HepG2 (cell line): ENCODE measurements at regions not wholly inside any gene's neighbourhood (a gene's known extent, or its start where the extent isn't known, plus 50 kb on each side); places are given as distances from the start of the nearest gene placed in this dataset.

Experiments used
- ATAC-seq: fragments of 200-7000 bp; cut with Tn5 transposase; 3 replicates; pipeline ENCODE4 v1.9.1; 2020; ENCODE audit warnings: mild to moderate bottlenecking, moderate library complexity
- BruUV-seq: library from RNA; stranded (reverse); fragments of 400-500 nt; replicated peaks from 2 replicates; lab custom pipeline; 2021; lab: Mats Ljungman, UMichigan
- CTCF ChIA-PET: fragments of 300-600 bp; formaldehyde crosslinking; extraction: SDS; loops from one replicate; lab custom pipeline; 2021; ENCODE audit warnings: low total read pairs, inconsistent platforms, low intra/inter-chr PET ratio; lab: Yijun Ruan, JAX
- POLR2A ChIA-PET: fragments of 350-600 bp; sonication (Branson Sonifier 250); formaldehyde crosslinking; loops from one replicate; lab custom pipeline; 2020; ENCODE audit warnings: antibody characterized with exemption, inconsistent platforms; lab: Yijun Ruan, JAX
- DNase-seq: peaks from one replicate; pipeline ENCODE4 v3.0.0-alpha.2; 2015; ENCODE audit warnings: low spot score
- FAIRE-seq: peaks from 3 replicates; lab custom pipeline; 2011; peaks lifted over from hg19 to GRCh38; lab: Jason Lieb, UNC
- H2AFZ ChIP-seq: one replicate; pipeline ENCODE4 v1.6.1; 2011; ENCODE audit warnings: low read length, inconsistent platforms
- H3K27ac ChIP-seq: fragments of 300-600 bp; 3 replicates; pipeline ENCODE4 v1.8.0; 2011; ENCODE audit warnings: mixed run types, mild to moderate bottlenecking, mixed read lengths, low read length, inconsistent platforms; ENCODE audit not compliant: insufficient read depth; ENCODE audit errors: extremely low read length
- H3K27me3 ChIP-seq, 2 experiments: fragments of 200-600 bp in 1 of 2; 2 replicates in 1 of 2; 3 replicates in 1 of 2; pipeline versions ENCODE4 v1.6.0 to v1.8.0; 2011; ENCODE audit warnings: low read length in 2 of 2, mild to moderate bottlenecking in 2 of 2, moderate library complexity in 2 of 2, inconsistent platforms in 1 of 2; ENCODE audit not compliant: insufficient read depth in 2 of 2, control insufficient read depth in 1 of 2
- H3K36me3 ChIP-seq, 2 experiments: fragments of 200-600 bp in 1 of 2; replicated peaks in 1 of 2; 2 replicates in 1 of 2; 3 replicates in 1 of 2; pipeline versions ENCODE4 v1.5.1 to v1.8.0; 2011; ENCODE audit warnings: low read length in 2 of 2, inconsistent platforms in 1 of 2; ENCODE audit not compliant: insufficient read depth in 2 of 2, control insufficient read depth in 1 of 2
- H3K4me1 ChIP-seq: 2 replicates; pipeline ENCODE4 v1.5.1; 2012; ENCODE audit warnings: low read length, inconsistent platforms; ENCODE audit not compliant: insufficient read depth
- H3K4me2 ChIP-seq: 2 replicates; pipeline ENCODE4 v1.6.0; 2011; ENCODE audit warnings: low read depth, low read length, inconsistent platforms
- H3K4me3 ChIP-seq, 3 experiments: fragments of 200-600 bp in 1 of 3; sonication (generic), shearing (Covaris generic) in 1 of 3; replicated peaks in 1 of 3; 2 replicates each; pipeline ENCODE4 v1.5.1; 2011 to 2016; ENCODE audit warnings: low read length in 3 of 3, inconsistent platforms in 2 of 3, low read depth in 2 of 3, mild to moderate bottlenecking in 2 of 3, control low read depth in 1 of 3, mixed read lengths in 1 of 3; ENCODE audit not compliant: insufficient read depth in 1 of 3
- H3K79me2 ChIP-seq: one replicate; pipeline ENCODE4 v1.6.1; 2011; ENCODE audit warnings: low read length, inconsistent platforms; ENCODE audit not compliant: insufficient read depth
- H3K9ac ChIP-seq: 2 replicates; pipeline ENCODE4 v1.6.0; 2011; ENCODE audit warnings: mild to moderate bottlenecking, low read depth, low read length, inconsistent platforms; ENCODE audit not compliant: insufficient read depth
- H3K9me3 ChIP-seq: 2 replicates; pipeline ENCODE4 v1.5.1; 2012; ENCODE audit warnings: mild to moderate bottlenecking, low read length
- H4K20me1 ChIP-seq: 2 replicates; pipeline ENCODE4 v1.6.0; 2011; ENCODE audit warnings: inconsistent platforms, mild to moderate bottlenecking, low read length, moderate library complexity; ENCODE audit not compliant: insufficient read depth
- DNMT1 ChIP-seq: sonication (generic); formaldehyde crosslinking; IDR thresholded peaks from 2 replicates; pipeline ENCODE4 v1.5.1; 2020; ENCODE audit warnings: mild to moderate bottlenecking, missing genetic modification reagents
- DR1 ChIP-seq: sonication (generic); formaldehyde crosslinking; IDR thresholded peaks from 2 replicates; pipeline ENCODE4 v1.8.0; 2021; ENCODE audit warnings: mild to moderate bottlenecking, missing genetic modification reagents, inconsistent platforms
- ETS1 ChIP-seq: sonication (generic); formaldehyde crosslinking; IDR thresholded peaks from 2 replicates; pipeline ENCODE4 v1.4.0; 2020; ENCODE audit warnings: missing genetic modification reagents
- ETV6 ChIP-seq: sonication (generic); formaldehyde crosslinking; conservative IDR thresholded peaks from 2 replicates; pipeline ENCODE4 v1.4.0; 2020; ENCODE audit warnings: missing genetic modification reagents
- HNF4A ChIP-seq: sonication (generic); formaldehyde crosslinking; IDR thresholded peaks from 2 replicates; pipeline ENCODE4 v1.4.0; 2020; ENCODE audit warnings: missing genetic modification reagents
- RARG ChIP-seq: sonication (generic); formaldehyde crosslinking; IDR thresholded peaks from 2 replicates; pipeline ENCODE4 v1.4.0; 2020; ENCODE audit warnings: low read depth, mild to moderate bottlenecking, missing genetic modification reagents
- SRF ChIP-seq: IDR thresholded peaks from 2 replicates; pipeline ENCODE4 v1.6.1; 2011; ENCODE audit warnings: mild to moderate bottlenecking, low read depth, low read length, moderate library complexity
- ZBTB20 ChIP-seq: sonication (generic); formaldehyde crosslinking; IDR thresholded peaks from 2 replicates; pipeline ENCODE4 v1.8.1; 2023; ENCODE audit warnings: missing genetic modification reagents, low read depth, mild to moderate bottlenecking, borderline replicate concordance
- ZNF335 ChIP-seq: sonication (generic); formaldehyde crosslinking; IDR thresholded peaks from 2 replicates; pipeline ENCODE4 v1.4.0; 2020; ENCODE audit warnings: missing genetic modification reagents
- in situ Hi-C: cut with HindIII; loops from 2 replicates; pipeline ENCODE4 v1.10.0; 2017; ENCODE audit warnings: low pct_unique_long_range_greater_than_20kb; ENCODE audit not compliant: extremely low pct_ligation_motif_present
- intact Hi-C: fragments of 100-400 bp; cut with micrococcal nuclease; formaldehyde crosslinking; loops from one replicate; pipeline ENCODE4 v1.10.0; 2022; ENCODE audit not compliant: unreplicated experiment
- TF ChIP-seq, protein P1 (sequence below): sonication (generic); formaldehyde crosslinking; IDR thresholded peaks from 2 replicates; pipeline ENCODE4 v1.4.0; 2020; ENCODE audit warnings: low read depth, mild to moderate bottlenecking, missing genetic modification reagents
- TF ChIP-seq, protein P2 (sequence below): sonication (generic); formaldehyde crosslinking; IDR thresholded peaks from 2 replicates; pipeline ENCODE4 v1.9.0; 2021; ENCODE audit warnings: missing genetic modification reagents, borderline replicate concordance
- TF ChIP-seq, protein P3 (sequence below): sonication (generic); formaldehyde crosslinking; IDR thresholded peaks from 2 replicates; pipeline ENCODE4 v1.5.0; 2020; ENCODE audit warnings: missing genetic modification reagents

- ATAC-seq (no peak), FAIRE-seq (no peak), DNase-seq (no peak)
- no peak overlapping the region for H2AFZ ChIP-seq
- no peaks in the 10 kb centered on the region; a peak in 1 of 5 replicates for H3K27me3 ChIP-seq
- POLR2A ChIA-PET: no interaction called here
- no peak overlapping the region for H3K9ac ChIP-seq
- no peaks in the 10 kb centered on the region for H4K20me1 ChIP-seq
- intact Hi-C loops: no loop called here
- H3K4me2 ChIP-seq: no peak overlapping the region
- H3K4me3 ChIP-seq: no peak overlapping the region
- BruUV-seq: no TSS peak
- in situ Hi-C loops: no loop called here
- TF ChIP-seq ETV6 (CRISPR knock-in tag): no peak
- no peak for TF ChIP-seq SRF
- TF ChIP-seq, protein P1, sequence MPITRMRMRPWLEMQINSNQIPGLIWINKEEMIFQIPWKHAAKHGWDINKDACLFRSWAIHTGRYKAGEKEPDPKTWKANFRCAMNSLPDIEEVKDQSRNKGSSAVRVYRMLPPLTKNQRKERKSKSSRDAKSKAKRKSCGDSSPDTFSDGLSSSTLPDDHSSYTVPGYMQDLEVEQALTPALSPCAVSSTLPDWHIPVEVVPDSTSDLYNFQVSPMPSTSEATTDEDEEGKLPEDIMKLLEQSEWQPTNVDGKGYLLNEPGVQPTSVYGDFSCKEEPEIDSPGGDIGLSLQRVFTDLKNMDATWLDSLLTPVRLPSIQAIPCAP: no peak
- TF ChIP-seq, protein P2, sequence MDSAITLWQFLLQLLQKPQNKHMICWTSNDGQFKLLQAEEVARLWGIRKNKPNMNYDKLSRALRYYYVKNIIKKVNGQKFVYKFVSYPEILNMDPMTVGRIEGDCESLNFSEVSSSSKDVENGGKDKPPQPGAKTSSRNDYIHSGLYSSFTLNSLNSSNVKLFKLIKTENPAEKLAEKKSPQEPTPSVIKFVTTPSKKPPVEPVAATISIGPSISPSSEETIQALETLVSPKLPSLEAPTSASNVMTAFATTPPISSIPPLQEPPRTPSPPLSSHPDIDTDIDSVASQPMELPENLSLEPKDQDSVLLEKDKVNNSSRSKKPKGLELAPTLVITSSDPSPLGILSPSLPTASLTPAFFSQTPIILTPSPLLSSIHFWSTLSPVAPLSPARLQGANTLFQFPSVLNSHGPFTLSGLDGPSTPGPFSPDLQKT (CRISPR knock-in tag): no peak
- no peak for TF ChIP-seq HNF4A (CRISPR knock-in tag)
- no peak for TF ChIP-seq DNMT1
- no peak for TF ChIP-seq DR1 (CRISPR knock-in tag)
- H3K27ac ChIP-seq: no peak overlapping the region
- no peaks in the 10 kb centered on the region for H3K79me2 ChIP-seq
- H3K4me1 ChIP-seq: peaks cover 5% of the 10 kb centered on the region; the same call in 1 of the 2 replicates
- H3K9me3 ChIP-seq: no peaks in the 10 kb centered on the region
- CTCF ChIA-PET: no interaction called here
- no peaks in the 10 kb centered on the region for H3K36me3 ChIP-seq
Measured at GRCh38 chr5:152188251-152188650, 216.8 kb downstream of the NMUR2 start.

DNA sequence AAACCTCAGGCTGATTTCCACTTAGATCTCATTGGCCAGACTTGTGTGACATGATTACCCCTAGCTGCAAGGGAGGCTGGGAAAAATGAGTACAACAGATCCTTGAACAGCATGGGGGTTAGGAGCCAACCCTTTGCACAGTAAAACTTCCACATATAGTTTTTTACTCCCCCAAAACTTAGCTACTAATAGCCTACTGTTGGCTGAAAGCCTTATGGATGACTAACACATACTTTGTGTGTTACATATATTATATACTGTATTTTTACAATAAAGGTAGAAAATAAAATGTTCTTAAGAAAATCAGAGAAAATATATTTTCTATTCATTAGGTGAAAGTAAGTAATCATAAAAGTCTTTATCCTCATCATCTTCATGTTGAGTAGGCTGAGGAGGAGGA lies 217.4 kb downstream of the NMUR2 start:
- Histone ChIP-seq H3K79me2 (no peaks in the 10 kb centered on the region), H3K9me3 (no peaks in the 10 kb centered on the region), H3K4me2 (no peak overlapping the region), H4K20me1 (no peaks in the 10 kb centered on the region), H3K4me3 (no peak overlapping the region), H3K4me1 (peaks cover 5% of the 10 kb centered on the region; the same call in 1 of the 2 replicates), H3K27me3 (no peaks in the 10 kb centered on the region; a peak in 1 of 5 replicates), H2AFZ (no peak overlapping the region), H3K27ac (no peak overlapping the region), H3K36me3 (no peaks in the 10 kb centered on the region), H3K9ac (no peak overlapping the region)
- no TSS peak for BruUV-seq
- ATAC-seq: no peak
- TF ChIP-seq, protein P3, sequence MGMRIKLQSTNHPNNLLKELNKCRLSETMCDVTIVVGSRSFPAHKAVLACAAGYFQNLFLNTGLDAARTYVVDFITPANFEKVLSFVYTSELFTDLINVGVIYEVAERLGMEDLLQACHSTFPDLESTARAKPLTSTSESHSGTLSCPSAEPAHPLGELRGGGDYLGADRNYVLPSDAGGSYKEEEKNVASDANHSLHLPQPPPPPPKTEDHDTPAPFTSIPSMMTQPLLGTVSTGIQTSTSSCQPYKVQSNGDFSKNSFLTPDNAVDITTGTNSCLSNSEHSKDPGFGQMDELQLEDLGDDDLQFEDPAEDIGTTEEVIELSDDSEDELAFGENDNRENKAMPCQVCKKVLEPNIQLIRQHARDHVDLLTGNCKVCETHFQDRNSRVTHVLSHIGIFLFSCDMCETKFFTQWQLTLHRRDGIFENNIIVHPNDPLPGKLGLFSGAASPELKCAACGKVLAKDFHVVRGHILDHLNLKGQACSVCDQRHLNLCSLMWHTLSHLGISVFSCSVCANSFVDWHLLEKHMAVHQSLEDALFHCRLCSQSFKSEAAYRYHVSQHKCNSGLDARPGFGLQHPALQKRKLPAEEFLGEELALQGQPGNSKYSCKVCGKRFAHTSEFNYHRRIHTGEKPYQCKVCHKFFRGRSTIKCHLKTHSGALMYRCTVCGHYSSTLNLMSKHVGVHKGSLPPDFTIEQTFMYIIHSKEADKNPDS (CRISPR knock-in tag): no peak
- TF ChIP-seq ZNF335 (CRISPR knock-in tag) (no peak), ZBTB20 (CRISPR knock-in tag) (no peak), RARG (CRISPR knock-in tag) (no peak), ETS1 (CRISPR knock-in tag) (no peak)
- DNase-seq: no peak
- ChIA-PET CTCF (no interaction called here), POLR2A (no interaction called here)
- no peak for FAIRE-seq
- in situ Hi-C loops (no loop called here), intact Hi-C loops (no loop called here)
